CD14-positive monocyte (primary cell): ENCODE measurements at regions not wholly inside any gene's neighbourhood (a gene's known extent, or its start where the extent isn't known, plus 50 kb on each side); places are given as distances from the start of the nearest gene placed in this dataset.

Source experiments
- DNase-seq, 3 donors: peaks; one replicate each; pipeline ENCODE4 v3.0.0-alpha.2; 2011 to 2022
- H2AFZ ChIP-seq: 2 replicates; pipeline ENCODE4 v1.6.0; 2012; ENCODE audit warnings: mild to moderate bottlenecking, low read depth, low read length, inconsistent platforms; ENCODE audit not compliant: insufficient read depth, poor library complexity, severe bottlenecking
- H3K27ac ChIP-seq, 2 donors: 1 replicate in 1 of 2; 2 replicates in 1 of 2; pipeline ENCODE4 v1.5.1; 2012 to 2013; ENCODE audit warnings: low read length in 2 of 2, control low read depth in 1 of 2, inconsistent platforms in 1 of 2, low read depth in 1 of 2, mild to moderate bottlenecking in 1 of 2
- H3K27me3 ChIP-seq, 2 donors: one replicate each; pipeline versions ENCODE4 v1.6.0 to v1.6.1; 2011 to 2013; ENCODE audit warnings: low read length in 2 of 2; ENCODE audit not compliant: control insufficient read depth in 2 of 2, insufficient read depth in 2 of 2
- H3K36me3 ChIP-seq, 2 donors: replicated peaks in 1 of 2; 1 replicate in 1 of 2; 2 replicates in 1 of 2; pipeline versions ENCODE4 v1.5.1 to v1.6.1; 2012 to 2013; ENCODE audit warnings: low read length in 2 of 2, control low read depth in 1 of 2, inconsistent platforms in 1 of 2, mild to moderate bottlenecking in 1 of 2; ENCODE audit not compliant: insufficient read depth in 2 of 2, control insufficient read depth in 1 of 2
- H3K4me1 ChIP-seq, 2 donors: 1 replicate in 1 of 2; 2 replicates in 1 of 2; pipeline versions ENCODE4 v1.5.1 to v1.6.1; 2012 to 2013; ENCODE audit warnings: low read length in 2 of 2, control low read depth in 1 of 2, inconsistent platforms in 1 of 2, mild to moderate bottlenecking in 1 of 2, moderate library complexity in 1 of 2; ENCODE audit not compliant: insufficient read depth in 2 of 2, control insufficient read depth in 1 of 2
- H3K4me2 ChIP-seq: replicated peaks from 2 replicates; pipeline ENCODE3; 2012; ENCODE audit warnings: low read length, moderate library complexity, mild to moderate bottlenecking; ENCODE audit not compliant: poor library complexity, severe bottlenecking; ENCODE audit errors: extremely low read depth
- H3K4me3 ChIP-seq, 3 experiments: fragments of 200-600 bp in 1 of 3; sonication (generic) in 1 of 3; replicated peaks in 1 of 3; 1 replicate in 2 of 3; 2 replicates in 1 of 3; pipeline ENCODE4 v1.5.1; 2011 to 2013; ENCODE audit warnings: low read length in 3 of 3, mild to moderate bottlenecking in 3 of 3, control low read depth in 2 of 3, low read depth in 2 of 3, inconsistent platforms in 1 of 3, moderate library complexity in 1 of 3
- H3K79me2 ChIP-seq: 2 replicates; pipeline ENCODE4 v1.6.0; 2012; ENCODE audit warnings: mild to moderate bottlenecking, control low read depth, inconsistent platforms, low read length, moderate library complexity; ENCODE audit not compliant: insufficient read depth
- H3K9ac ChIP-seq: 2 replicates; pipeline ENCODE4 v1.6.0; 2017; ENCODE audit warnings: low read length, mild to moderate bottlenecking; ENCODE audit not compliant: insufficient read depth, poor library complexity, severe bottlenecking
- H3K9me3 ChIP-seq, 2 donors: replicated peaks in 1 of 2; 1 replicate in 1 of 2; 2 replicates in 1 of 2; pipeline versions ENCODE4 v1.5.1 to v1.6.1; 2012 to 2013; ENCODE audit warnings: low read length in 2 of 2, control low read depth in 1 of 2; ENCODE audit not compliant: control insufficient read depth in 1 of 2, insufficient read depth in 1 of 2
- H4K20me1 ChIP-seq: 2 replicates; pipeline ENCODE4 v1.6.0; 2012; ENCODE audit warnings: mild to moderate bottlenecking, low read length, control low read depth, moderate library complexity; ENCODE audit not compliant: insufficient read depth
- H3K27ac Mint-ChIP-seq, 7 donors: one replicate each; pipeline ENCODE4 v1.8.0; 2020; ENCODE audit warnings: mild to moderate bottlenecking in 7 of 7, mixed read lengths in 7 of 7, moderate library complexity in 6 of 7, inconsistent platforms in 2 of 7
- H3K27me3 Mint-ChIP-seq, 3 donors: one replicate each; pipeline ENCODE4 v1.8.0; 2021 to 2022; ENCODE audit warnings: low read depth in 3 of 3, mild to moderate bottlenecking in 3 of 3, mixed read lengths in 3 of 3, moderate library complexity in 3 of 3, inconsistent platforms in 1 of 3
- H3K36me3 Mint-ChIP-seq, 2 donors: one replicate each; pipeline ENCODE4 v1.8.0; 2020; ENCODE audit warnings: mixed read lengths in 2 of 2, inconsistent platforms in 1 of 2, mild to moderate bottlenecking in 1 of 2
- H3K4me1 Mint-ChIP-seq: one replicate; pipeline ENCODE4 v1.8.0; 2020; ENCODE audit warnings: mild to moderate bottlenecking, mixed read lengths
- H3K4me3 Mint-ChIP-seq, 2 donors: one replicate each; pipeline ENCODE4 v1.8.0; 2020; ENCODE audit warnings: mild to moderate bottlenecking in 2 of 2, mixed read lengths in 2 of 2, moderate library complexity in 1 of 2
- H3K9me3 Mint-ChIP-seq, 7 donors: one replicate each; pipeline ENCODE4 v1.8.0; 2020 to 2022; ENCODE audit warnings: mixed read lengths in 7 of 7, mild to moderate bottlenecking in 6 of 7, moderate library complexity in 6 of 7, inconsistent platforms in 2 of 7
- CTCF ChIP-seq: fragments of 200-600 bp; IDR thresholded peaks from one replicate; pipeline ENCODE4 v1.8.0; 2022; ENCODE audit warnings: antibody characterized with exemption, mild to moderate bottlenecking
- WGBS: methylation state at CpG from one replicate; pipeline ENCODE4 v1.1.5; 2013; ENCODE audit warnings: missing lambda C conversion rate; ENCODE audit not compliant: insufficient coverage; 5-methylcytosine and 5-hydroxymethylcytosine counted together
- intact Hi-C, 2 donors: fragments of 100-400 bp; cut with micrococcal nuclease; formaldehyde crosslinking; loops; one replicate each; pipeline versions ENCODE4 v1.15.0 to v1.15.1; 2023

GRCh38 chr3:11698326-11699082 lies 54.8 kb upstream of the VGLL4 start:
- Mint-ChIP-seq H3K27ac (no peak overlapping the region), H3K27me3 (no peaks in the 10 kb centered on the region), H3K4me3 (no peak overlapping the region), H3K36me3 (no peaks in the 10 kb centered on the region), H3K9me3 (no peaks in the 10 kb centered on the region), H3K4me1 (no peaks in the 10 kb centered on the region)
- no peak overlapping the region for H2AFZ ChIP-seq
- no peaks in the 10 kb centered on the region for H3K36me3 ChIP-seq
- no peaks in the 10 kb centered on the region for H3K4me1 ChIP-seq
- H3K4me2 ChIP-seq, result no peak overlapping the region
- no peaks in the 10 kb centered on the region for H3K27me3 ChIP-seq
- intact Hi-C loops, result no loop called here
- DNase-seq, result no peak
- whole genome bisulfite sequencing, result 97% methylated on average over 6 of the region's 7 CpGs
- H3K79me2 ChIP-seq, result no peaks in the 10 kb centered on the region
- H3K27ac ChIP-seq, result no peak overlapping the region
- TF ChIP-seq CTCF, result no peak
- no peaks in the 10 kb centered on the region for H4K20me1 ChIP-seq
- H3K4me3 ChIP-seq, result no peak overlapping the region
- no peaks in the 10 kb centered on the region for H3K9me3 ChIP-seq
- no peak overlapping the region for H3K9ac ChIP-seq

GRCh38 chr3:11697701-11698100 lies 54.0 kb upstream of the VGLL4 start:
- Histone ChIP-seq H3K27ac (no peak overlapping the region), H3K9ac (no peak overlapping the region), H3K79me2 (no peaks in the 10 kb centered on the region), H3K4me2 (no peak overlapping the region), H3K36me3 (no peaks in the 10 kb centered on the region), H3K27me3 (no peaks in the 10 kb centered on the region), H3K9me3 (no peaks in the 10 kb centered on the region), H3K4me3 (no peak overlapping the region), H2AFZ (no peak overlapping the region), H4K20me1 (no peaks in the 10 kb centered on the region), H3K4me1 (no peaks in the 10 kb centered on the region)
- Mint-ChIP-seq H3K9me3 (no peaks in the 10 kb centered on the region), H3K36me3 (no peaks in the 10 kb centered on the region), H3K27ac (no peak overlapping the region), H3K27me3 (no peaks in the 10 kb centered on the region), H3K4me3 (no peak overlapping the region), H3K4me1 (peaks cover under 1% of the 10 kb centered on the region)
- no CpG with 5 or more reads among the region's 2 CpGs for WGBS
- TF ChIP-seq CTCF, result no peak
- intact Hi-C loops, result no loop called here
- DNase-seq, result no peak
